NCI-H524 treated with DMSO at 0.1 percent for 48 hours (cell line): ENCODE measurements at regions not wholly inside any gene's neighbourhood (a gene's known extent, or its start where the extent isn't known, plus 50 kb on each side); places are given as distances from the start of the nearest gene placed in this dataset.

Experiments
- DNase-seq: peaks from one replicate; lab custom pipeline; 2025; lab: John Stamatoyannopoulos, UW

- no peak for DNase-seq
These were observed 296.5 kb upstream of the KAZN start for GRCh38 chr1:14302025-14302424.

- no peak for DNase-seq
These were observed 295.5 kb upstream of the KAZN start for GRCh38 chr1:14303011-14303410.

GRCh38 chr1:14304381-14304865 lies 294.1 kb upstream of the KAZN start:
- no peak for DNase-seq

- DNase-seq: no peak
These were observed 290.0 kb upstream of the KAZN start for GRCh38 chr1:14308460-14308859.

- no peak for DNase-seq
These were observed 288.5 kb upstream of the KAZN start for GRCh38 chr1:14309984-14310383.

GRCh38 chr1:14310476-14310875 lies 288.0 kb upstream of the KAZN start:
- DNase-seq: no peak

GRCh38 chr1:14313731-14314431 lies 284.6 kb upstream of the KAZN start:
- no peak for DNase-seq

- DNase-seq: no peak
These were observed 279.7 kb upstream of the KAZN start for GRCh38 chr1:14318830-14319229.

- no peak for DNase-seq
These were observed 278.0 kb upstream of the KAZN start for GRCh38 chr1:14320518-14320917.

- DNase-seq: no peak
These were observed 277.5 kb upstream of the KAZN start for GRCh38 chr1:14320986-14321385.

- no peak for DNase-seq
These were observed 277.1 kb upstream of the KAZN start for GRCh38 chr1:14321422-14321821.

GRCh38 chr1:14323568-14324247 lies 274.8 kb upstream of the KAZN start:
- no peak for DNase-seq

- no peak for DNase-seq
These were observed 274.2 kb upstream of the KAZN start for GRCh38 chr1:14324248-14324630.

GRCh38 chr1:14326857-14327256 lies 271.6 kb upstream of the KAZN start:
- DNase-seq: no peak

GRCh38 chr1:14328685-14329084 lies 269.8 kb upstream of the KAZN start:
- no peak for DNase-seq

GRCh38 chr1:14332158-14332557 lies 266.3 kb upstream of the KAZN start:
- DNase-seq: no peak

GRCh38 chr1:14334336-14335176 lies 263.9 kb upstream of the KAZN start:
- no peak for DNase-seq

GRCh38 chr1:14338509-14338908 lies 260.0 kb upstream of the KAZN start:
- DNase-seq: no peak

- DNase-seq: no peak
These were observed 259.2 kb upstream of the KAZN start for GRCh38 chr1:14339288-14339687.

- DNase-seq: no peak
These were observed 258.3 kb upstream of the KAZN start for GRCh38 chr1:14340002-14340785.

- no peak for DNase-seq
These were observed 257.3 kb upstream of the KAZN start for GRCh38 chr1:14341147-14341546.

- DNase-seq: no peak
These were observed 252.4 kb upstream of the KAZN start for GRCh38 chr1:14345946-14346550.
